ENCODE measurements at regions not wholly inside any gene's neighbourhood (a gene's known extent, or its start where the extent isn't known, plus 50 kb on each side); places are given as distances from the start of the nearest gene placed in this dataset.

DNA sequence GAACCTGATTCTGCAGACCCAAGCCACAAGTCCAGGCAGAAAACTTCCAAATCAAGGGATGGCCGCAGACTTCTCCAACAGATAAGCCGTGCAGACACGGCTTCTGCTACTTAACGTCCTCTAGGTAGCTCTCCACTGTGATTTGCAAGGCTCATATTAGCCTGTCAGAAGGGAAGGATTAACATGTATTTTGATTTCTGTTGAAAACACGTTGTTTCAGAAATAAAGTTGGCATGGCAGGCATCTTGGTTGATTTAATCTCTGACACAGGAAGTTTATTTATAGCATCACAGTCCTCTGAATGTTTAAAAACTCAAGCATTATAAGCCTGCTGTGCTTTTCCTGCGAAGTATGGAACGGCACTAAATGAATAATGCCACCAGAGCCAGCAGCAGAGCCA is 166.8 kb upstream of the TOX3 start:
- TF ChIP-seq EZH2 (IDR thresholded peaks at IDR 0.05; ENCODE audit: low read length) (no peak), CTCF (optimal IDR thresholded peaks at IDR 0.05 in 1 of 3, IDR thresholded peaks at IDR 0.05 in 1 of 3, conservative IDR thresholded peaks at IDR 0.05 in 1 of 3; ENCODE audit: extremely low read depth in 1 of 3, insufficient read depth in 2 of 3, low read length in 3 of 3) (no peak)
- Histone ChIP-seq H3K4me1 (ENCODE audit: control insufficient read depth, extremely low read depth, insufficient read depth, low read length) (no peaks in the 10 kb centered on the region), H3K9me1 (ENCODE audit: control insufficient read depth, extremely low read depth, insufficient read depth, low read length) (no peaks in the 10 kb centered on the region), H4K20me1 (ENCODE audit: control insufficient read depth, extremely low read depth, insufficient read depth, low read length) (no peaks in the 10 kb centered on the region), H3K4me2 (ENCODE audit: control insufficient read depth, extremely low read depth, insufficient read depth, low read depth, low read length) (no peak overlapping the region), H2AFZ (ENCODE audit: control insufficient read depth, low read length) (no peak overlapping the region), H3K27me3 (ENCODE audit: control insufficient read depth, extremely low read depth, insufficient read depth, low read length) (no peaks in the 10 kb centered on the region), H3K9me3 (ENCODE audit: control insufficient read depth, low read depth, low read length) (no peaks in the 10 kb centered on the region), H3K79me2 (ENCODE audit: control insufficient read depth, insufficient read depth, low read length) (no peaks in the 10 kb centered on the region), H3K36me3 (ENCODE audit: control insufficient read depth in 2 of 2, extremely low read depth in 1 of 2, insufficient read depth in 2 of 2, low read length in 2 of 2) (no peaks in the 10 kb centered on the region), H3K4me3 (ENCODE audit: control insufficient read depth in 2 of 3, extremely low read depth in 1 of 3, insufficient read depth in 2 of 3, low read depth in 1 of 3, low read length in 3 of 3) (no peak overlapping the region), H3K27ac (ENCODE audit: control insufficient read depth, insufficient read depth, low read length) (no peak overlapping the region), H3K9ac (ENCODE audit: control insufficient read depth, extremely low read depth, insufficient read depth, low read length) (no peak overlapping the region)
- DNase-seq (ENCODE audit: low read depth, low spot score) (no peak), FAIRE-seq (no peak)
- dilution Hi-C loops (cut with MboI; ENCODE audit: extremely low pct_ligation_motif_present, low sequenced_read_pairs) = no loop called here

DNA sequence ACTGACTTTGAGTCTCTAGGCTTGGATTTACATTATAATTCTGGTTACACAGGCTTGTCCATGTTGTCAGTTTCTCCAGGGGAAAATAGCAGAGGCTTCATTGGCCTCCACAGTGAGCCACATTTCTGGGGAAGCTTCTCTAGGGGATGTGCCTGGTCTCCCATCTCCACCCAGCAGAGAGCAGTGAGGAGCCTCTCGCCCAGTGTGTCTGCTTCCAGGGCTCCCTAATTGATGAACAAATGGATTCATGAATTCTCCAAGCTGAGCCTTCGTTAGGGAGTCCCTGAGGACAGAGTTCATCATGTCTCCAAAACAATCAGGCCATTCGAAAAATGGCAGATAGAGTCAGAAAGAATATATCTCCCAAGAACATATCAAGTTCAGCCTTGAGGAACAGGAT is 162.4 kb upstream of the TOX3 start:
- no peak overlapping the region for H3K4me2 ChIP-seq (ENCODE audit: control insufficient read depth, extremely low read depth, insufficient read depth, low read depth, low read length)
- H3K27ac ChIP-seq (ENCODE audit: control insufficient read depth, insufficient read depth, low read length) = no peak overlapping the region
- H3K79me2 ChIP-seq (ENCODE audit: control insufficient read depth, insufficient read depth, low read length) = no peaks in the 10 kb centered on the region
- no peak overlapping the region for H2AFZ ChIP-seq (ENCODE audit: control insufficient read depth, low read length)
- no peaks in the 10 kb centered on the region for H3K36me3 ChIP-seq (ENCODE audit: control insufficient read depth in 2 of 2, extremely low read depth in 1 of 2, insufficient read depth in 2 of 2, low read length in 2 of 2)
- FAIRE-seq (no peak), DNase-seq (ENCODE audit: low read depth, low spot score) (no peak)
- H3K9ac ChIP-seq (ENCODE audit: control insufficient read depth, extremely low read depth, insufficient read depth, low read length) = no peak overlapping the region
- TF ChIP-seq CTCF (optimal IDR thresholded peaks at IDR 0.05 in 1 of 3, IDR thresholded peaks at IDR 0.05 in 1 of 3, conservative IDR thresholded peaks at IDR 0.05 in 1 of 3; ENCODE audit: extremely low read depth in 1 of 3, insufficient read depth in 2 of 3, low read length in 3 of 3) (peak in 1 of 3 experiments; percentile 6), EZH2 (IDR thresholded peaks at IDR 0.05; ENCODE audit: low read length) (no peak)
- no peaks in the 10 kb centered on the region for H3K4me1 ChIP-seq (ENCODE audit: control insufficient read depth, extremely low read depth, insufficient read depth, low read length)
- no peaks in the 10 kb centered on the region for H3K9me3 ChIP-seq (ENCODE audit: control insufficient read depth, low read depth, low read length)
- no peak overlapping the region for H3K4me3 ChIP-seq (ENCODE audit: control insufficient read depth in 2 of 3, extremely low read depth in 1 of 3, insufficient read depth in 2 of 3, low read depth in 1 of 3, low read length in 3 of 3)
- no peaks in the 10 kb centered on the region for H4K20me1 ChIP-seq (ENCODE audit: control insufficient read depth, extremely low read depth, insufficient read depth, low read length)
- H3K9me1 ChIP-seq (ENCODE audit: control insufficient read depth, extremely low read depth, insufficient read depth, low read length) = no peaks in the 10 kb centered on the region
- H3K27me3 ChIP-seq (ENCODE audit: control insufficient read depth, extremely low read depth, insufficient read depth, low read length) = no peaks in the 10 kb centered on the region
- dilution Hi-C loops (cut with MboI; ENCODE audit: extremely low pct_ligation_motif_present, low sequenced_read_pairs) = no loop called here

Measured in keratinocyte (primary cell).